NCI-H345 treated with DMSO at 0.1 percent for 48 hours (cell line): ENCODE measurements at regions not wholly inside any gene's neighbourhood (a gene's known extent, or its start where the extent isn't known, plus 50 kb on each side); places are given as distances from the start of the nearest gene placed in this dataset.
"Not testable (repeated sequence)": the region's sequence is repeated elsewhere in the genome, so short reads cannot be mapped to it uniquely, and the experiment has no call there.

Source experiments
- DNase-seq: peaks from one replicate; lab custom pipeline; 2025; ENCODE audit not compliant: unreplicated experiment; lab: John Stamatoyannopoulos, UW

- DNase-seq = no peak
Measured at GRCh38 chr18:75860166-75860565, 432.7 kb upstream of the SMIM21 start.

GRCh38 chr18:75859533-75859932 lies 432.0 kb upstream of the SMIM21 start:
- no peak for DNase-seq

- DNase-seq = no peak
Measured at GRCh38 chr18:75858754-75859153, 431.3 kb upstream of the SMIM21 start.

GRCh38 chr18:75857558-75857957 lies 430.1 kb upstream of the SMIM21 start:
- DNase-seq = no peak

- DNase-seq = no peak
Measured at GRCh38 chr18:75854808-75855207, 427.3 kb upstream of the SMIM21 start.

- no peak for DNase-seq
Measured at GRCh38 chr18:75854174-75854573, 426.7 kb upstream of the SMIM21 start.

- no peak for DNase-seq
Measured at GRCh38 chr18:75846321-75846720, 418.8 kb upstream of the SMIM21 start.

- DNase-seq = no peak
Measured at GRCh38 chr18:75845413-75845812, 417.9 kb upstream of the SMIM21 start.

- no peak for DNase-seq
Measured at GRCh38 chr18:75844146-75844545, 416.6 kb upstream of the SMIM21 start.

- DNase-seq = no peak
Measured at GRCh38 chr18:75840131-75840530, 412.6 kb upstream of the SMIM21 start.

GRCh38 chr18:75839686-75840085 lies 412.2 kb upstream of the SMIM21 start:
- DNase-seq = not testable (repeated sequence)

GRCh38 chr18:75839041-75839440 lies 411.5 kb upstream of the SMIM21 start:
- DNase-seq = no peak

- no peak for DNase-seq
Measured at GRCh38 chr18:75837316-75837715, 409.8 kb upstream of the SMIM21 start.

- DNase-seq = no peak
Measured at GRCh38 chr18:75836516-75836915, 409.0 kb upstream of the SMIM21 start.

GRCh38 chr18:75831960-75832359 lies 404.5 kb upstream of the SMIM21 start:
- DNase-seq = no peak

- DNase-seq = no peak
Measured at GRCh38 chr18:75830828-75831227, 403.3 kb upstream of the SMIM21 start.

GRCh38 chr18:75829091-75829490 lies 401.6 kb upstream of the SMIM21 start:
- DNase-seq = no peak

GRCh38 chr18:75828379-75828778 lies 400.9 kb upstream of the SMIM21 start:
- no peak for DNase-seq

- no peak for DNase-seq
Measured at GRCh38 chr18:75827751-75828287, 400.3 kb upstream of the SMIM21 start.

- DNase-seq = no peak
Measured at GRCh38 chr18:75824661-75825060, 397.2 kb upstream of the SMIM21 start.

GRCh38 chr18:75823471-75823870 lies 396.0 kb upstream of the SMIM21 start:
- peak; percentile 23 for DNase-seq

- DNase-seq = no peak
Measured at GRCh38 chr18:75818383-75818782, 390.9 kb upstream of the SMIM21 start.

- no peak for DNase-seq
Measured at GRCh38 chr18:75815767-75816166, 388.3 kb upstream of the SMIM21 start.

- DNase-seq = no peak
Measured at GRCh38 chr18:75812761-75813160, 385.3 kb upstream of the SMIM21 start.
